A549 (cell line): ENCODE measurements at regions not wholly inside any gene's neighbourhood (a gene's known extent, or its start where the extent isn't known, plus 50 kb on each side); places are given as distances from the start of the nearest gene placed in this dataset.

Source experiments
- EP300 ChIP-seq, 2 experiments: fragments of >200 bp; sonication (Bioruptor Twin); formaldehyde crosslinking; IDR thresholded peaks; 2 replicates in 1 of 2; 3 replicates in 1 of 2; pipeline ENCODE4 v1.6.1; 2016 to 2017
- POLR2A ChIP-seq: IDR thresholded peaks from 2 replicates; pipeline ENCODE4 v1.6.1; 2012; ENCODE audit warnings: mild to moderate bottlenecking, low read length
- RAD21 ChIP-seq, 2 experiments: fragments of >200 bp in 1 of 2; sonication (Bioruptor Twin) in 1 of 2; formaldehyde crosslinking in 1 of 2; IDR thresholded peaks in 1 of 2; conservative IDR thresholded peaks in 1 of 2; 2 replicates in 1 of 2; 3 replicates in 1 of 2; pipeline ENCODE4 v1.6.1; 2012 to 2018; ENCODE audit warnings: inconsistent platforms in 1 of 2
- SMC3 ChIP-seq: fragments of >200 bp; sonication (Bioruptor Twin); formaldehyde crosslinking; IDR thresholded peaks from 3 replicates; pipeline ENCODE4 v1.6.1; 2018; ENCODE audit warnings: inconsistent platforms

DNA sequence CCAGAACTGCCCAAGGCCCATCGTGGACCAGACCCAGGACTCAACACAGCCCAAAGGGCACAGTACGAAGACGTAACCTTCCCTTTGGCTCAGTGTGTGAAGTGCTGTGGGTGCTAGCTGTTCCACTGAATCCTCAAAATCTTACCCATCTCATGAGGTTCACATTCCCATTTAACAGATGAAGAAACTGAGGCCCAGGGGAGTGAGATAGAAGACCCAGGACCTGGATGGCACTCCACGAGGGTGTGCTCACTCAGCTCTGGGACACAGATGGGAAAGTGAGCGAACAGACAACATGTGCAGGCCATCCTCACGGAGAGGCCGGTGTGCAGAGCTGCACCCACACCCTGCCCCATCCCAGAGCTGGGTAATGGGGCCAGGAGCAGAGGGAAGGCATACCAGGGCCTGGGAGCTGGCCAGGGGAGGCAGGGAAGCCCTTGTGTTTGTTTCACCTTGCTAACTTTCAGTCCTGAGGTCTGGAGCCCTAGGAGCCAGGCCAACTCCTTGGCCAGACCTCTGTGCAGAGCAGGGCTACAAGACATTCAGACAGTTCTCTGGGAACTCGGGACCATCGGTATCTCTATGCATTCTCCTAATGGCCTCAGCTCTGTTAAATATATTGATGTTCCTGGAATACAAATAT is 100.3 kb upstream of the ZMIZ1 start:
- TF ChIP-seq EP300 (IDR thresholded peaks at IDR 0.05) (no peak), POLR2A (no peak), RAD21 (conservative IDR thresholded peaks at IDR 0.05 in 1 of 2, IDR thresholded peaks at IDR 0.05 in 1 of 2) (no peak), SMC3 (no peak)
